Vagina (tissue), 2 donors: ENCODE measurements at regions not wholly inside any gene's neighbourhood (a gene's known extent, or its start where the extent isn't known, plus 50 kb on each side); places are given as distances from the start of the nearest gene placed in this dataset.

ENCODE experiments used
- DNase-seq, 2 donors: peaks; one replicate each; pipeline ENCODE4 v3.0.0-alpha.2; 2017; ENCODE audit errors: extremely low spot score in 2 of 2
- H3K27ac ChIP-seq: fragments of 200-600 bp; sonication (generic); one replicate; pipeline ENCODE4 v1.5.1; 2019
- H3K27me3 ChIP-seq: fragments of 200-600 bp; sonication (generic); one replicate; pipeline ENCODE4 v1.5.1; 2019
- H3K36me3 ChIP-seq, 2 donors: fragments of 200-600 bp; sonication (generic); one replicate each; pipeline ENCODE4 v1.5.1; 2017 to 2019
- H3K4me1 ChIP-seq: fragments of 200-600 bp; sonication (generic); one replicate; pipeline ENCODE4 v1.5.1; 2019
- H3K4me3 ChIP-seq, 2 donors: fragments of 200-600 bp; sonication (generic); 1 replicate in 1 of 2; 2 replicates in 1 of 2; pipeline ENCODE4 v1.5.1; 2016 to 2019
- H3K9me3 ChIP-seq: fragments of 200-600 bp; sonication (generic); one replicate; pipeline ENCODE4 v1.5.1; 2019
- POLR2A ChIP-seq, 2 donors: fragments of 450-650 bp; IDR thresholded peaks; one replicate each; pipeline ENCODE4 v1.6.1; 2017; ENCODE audit warnings: antibody characterized with exemption in 2 of 2, mild to moderate bottlenecking in 2 of 2, moderate library complexity in 2 of 2
- POLR2AphosphoS5 ChIP-seq, 2 donors: sonication (generic); formaldehyde crosslinking; IDR thresholded peaks; one replicate each; pipeline ENCODE4 v1.9.0; 2017; ENCODE audit warnings: antibody characterized with exemption in 2 of 2, mild to moderate bottlenecking in 2 of 2, low read depth in 1 of 2; ENCODE audit not compliant: insufficient read depth in 1 of 2
- intact Hi-C: fragments of 100-400 bp; cut with DNase I; formaldehyde crosslinking; loops from one replicate; pipeline ENCODE4 v1.15.1; 2023
- TF ChIP-seq, protein P1 (sequence below), 3 experiments: fragments of 450-650 bp in 2 of 3; fragments of 200-600 bp in 1 of 3; sonication (generic) in 1 of 3; IDR thresholded peaks; one replicate each; pipeline ENCODE4 v1.5.1; 2017 to 2019; ENCODE audit warnings: antibody characterized with exemption in 3 of 3, mild to moderate bottlenecking in 2 of 3, moderate library complexity in 2 of 3

DNA sequence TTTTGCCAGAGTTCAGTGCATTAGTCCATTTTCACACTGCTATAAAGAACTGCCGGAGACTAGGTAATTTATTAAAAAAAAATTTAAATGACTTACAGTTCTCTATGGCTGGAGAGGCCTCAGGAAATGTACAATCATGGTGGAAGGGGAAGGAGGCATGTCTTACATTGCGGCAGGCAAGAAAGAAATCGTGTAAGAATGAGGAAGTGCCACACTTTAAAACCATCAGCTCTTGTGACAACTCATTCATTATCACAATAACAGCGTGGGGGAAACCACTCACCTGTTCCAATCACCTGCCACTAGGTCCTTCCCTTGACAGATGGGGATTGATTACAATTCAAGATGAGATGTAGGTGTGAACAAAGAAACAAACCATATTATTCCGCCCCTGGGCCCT lies 1361.4 kb downstream of the NSUN3 start:
- intact Hi-C loops, result no loop called here
- TF ChIP-seq POLR2A (IDR thresholded peaks at IDR 0.05) (no peak), POLR2AphosphoS5 (IDR thresholded peaks at IDR 0.05; ENCODE audit: insufficient read depth in 1 of 2, low read depth in 1 of 2) (no peak)
- TF ChIP-seq, protein P1, sequence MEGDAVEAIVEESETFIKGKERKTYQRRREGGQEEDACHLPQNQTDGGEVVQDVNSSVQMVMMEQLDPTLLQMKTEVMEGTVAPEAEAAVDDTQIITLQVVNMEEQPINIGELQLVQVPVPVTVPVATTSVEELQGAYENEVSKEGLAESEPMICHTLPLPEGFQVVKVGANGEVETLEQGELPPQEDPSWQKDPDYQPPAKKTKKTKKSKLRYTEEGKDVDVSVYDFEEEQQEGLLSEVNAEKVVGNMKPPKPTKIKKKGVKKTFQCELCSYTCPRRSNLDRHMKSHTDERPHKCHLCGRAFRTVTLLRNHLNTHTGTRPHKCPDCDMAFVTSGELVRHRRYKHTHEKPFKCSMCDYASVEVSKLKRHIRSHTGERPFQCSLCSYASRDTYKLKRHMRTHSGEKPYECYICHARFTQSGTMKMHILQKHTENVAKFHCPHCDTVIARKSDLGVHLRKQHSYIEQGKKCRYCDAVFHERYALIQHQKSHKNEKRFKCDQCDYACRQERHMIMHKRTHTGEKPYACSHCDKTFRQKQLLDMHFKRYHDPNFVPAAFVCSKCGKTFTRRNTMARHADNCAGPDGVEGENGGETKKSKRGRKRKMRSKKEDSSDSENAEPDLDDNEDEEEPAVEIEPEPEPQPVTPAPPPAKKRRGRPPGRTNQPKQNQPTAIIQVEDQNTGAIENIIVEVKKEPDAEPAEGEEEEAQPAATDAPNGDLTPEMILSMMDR (IDR thresholded peaks at IDR 0.05), result no peak

DNA sequence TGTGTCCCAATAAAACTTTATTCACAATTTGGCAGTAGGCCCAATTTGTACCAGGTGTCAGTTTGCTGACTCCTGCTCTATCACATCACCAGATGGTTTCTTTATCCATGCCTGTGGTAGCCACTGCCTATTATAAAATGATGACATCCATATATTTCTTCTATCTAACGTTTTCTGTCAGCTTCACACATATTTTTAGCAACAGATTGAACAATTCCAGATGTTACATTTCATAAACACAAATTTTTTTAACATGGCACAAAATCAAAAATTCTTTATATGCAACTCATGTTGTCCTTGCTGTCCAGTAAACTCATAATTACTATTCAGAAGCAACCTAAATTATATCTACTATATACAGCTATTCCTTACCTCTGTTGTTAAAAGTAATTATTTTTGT lies 1371.6 kb downstream of the NSUN3 start:
- Histone ChIP-seq H3K4me1 (no peaks in the 10 kb centered on the region), H3K9me3 (no peaks in the 10 kb centered on the region), H3K36me3 (no peaks in the 10 kb centered on the region), H3K27me3 (no peaks in the 10 kb centered on the region), H3K4me3 (no peak overlapping the region), H3K27ac (no peak overlapping the region)
- DNase-seq, result no peak
- intact Hi-C loops, result no loop called here
- TF ChIP-seq, protein P1 (IDR thresholded peaks at IDR 0.05), result no peak
- no peak for TF ChIP-seq POLR2AphosphoS5 (IDR thresholded peaks at IDR 0.05; ENCODE audit: insufficient read depth in 1 of 2, low read depth in 1 of 2)
- no peak for TF ChIP-seq POLR2A (IDR thresholded peaks at IDR 0.05)

More for the DNA sequence above, 1361.4 kb downstream of the NSUN3 start:
- no peaks in the 10 kb centered on the region for H3K4me1 ChIP-seq
- no peak overlapping the region for H3K27ac ChIP-seq
- no peak overlapping the region for H3K4me3 ChIP-seq
- H3K9me3 ChIP-seq, result no peaks in the 10 kb centered on the region
- no peaks in the 10 kb centered on the region for H3K36me3 ChIP-seq
- no peak for DNase-seq
- no peaks in the 10 kb centered on the region for H3K27me3 ChIP-seq

DNA sequence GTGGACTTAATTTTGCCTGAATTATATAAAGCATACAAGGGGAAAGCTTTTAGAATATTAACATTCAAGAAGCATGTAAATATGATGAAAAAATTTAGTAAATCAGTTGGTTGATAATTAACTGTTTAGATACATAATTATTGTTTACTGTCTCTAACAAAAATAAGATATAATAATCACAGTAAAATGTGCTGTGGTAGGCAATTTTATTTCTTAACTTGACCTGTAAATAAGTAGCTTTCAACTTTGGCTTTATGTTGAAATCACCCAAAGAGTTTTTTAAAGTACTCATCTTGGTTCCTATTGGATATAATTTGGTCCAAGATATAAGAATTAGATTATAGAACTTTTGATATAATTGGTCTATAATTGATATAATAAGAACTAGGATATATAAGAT lies 1374.5 kb downstream of the NSUN3 start:
- no peak overlapping the region for H3K27ac ChIP-seq
- H3K9me3 ChIP-seq, result no peaks in the 10 kb centered on the region
- no peak for DNase-seq
- no peak overlapping the region for H3K4me3 ChIP-seq
- intact Hi-C loops, result no loop called here
- no peaks in the 10 kb centered on the region for H3K4me1 ChIP-seq
- H3K36me3 ChIP-seq, result no peaks in the 10 kb centered on the region
- TF ChIP-seq, protein P1 (IDR thresholded peaks at IDR 0.05), result no peak
- TF ChIP-seq POLR2A (IDR thresholded peaks at IDR 0.05) (no peak), POLR2AphosphoS5 (IDR thresholded peaks at IDR 0.05; ENCODE audit: insufficient read depth in 1 of 2, low read depth in 1 of 2) (no peak)
- no peaks in the 10 kb centered on the region for H3K27me3 ChIP-seq

DNA sequence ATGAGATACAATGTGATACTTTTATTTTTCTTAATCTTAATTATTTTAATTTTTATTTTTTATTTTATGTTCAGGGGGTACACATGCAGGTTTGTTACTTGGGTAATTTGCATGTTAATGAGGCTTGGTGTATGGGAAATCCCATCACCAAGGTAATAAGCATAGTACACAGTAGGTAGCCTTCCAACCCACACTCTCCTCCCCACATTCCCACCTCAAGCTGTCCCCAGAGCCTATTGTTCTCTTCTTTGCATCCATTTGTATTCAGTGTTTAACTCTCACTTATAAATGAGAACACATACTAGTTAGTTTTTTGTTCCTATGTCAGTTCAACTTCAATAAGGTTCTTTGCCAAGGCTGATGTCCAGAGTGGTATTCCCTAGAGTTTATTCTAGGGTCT lies 1375.4 kb downstream of the NSUN3 start:
- Histone ChIP-seq H3K4me1 (no peaks in the 10 kb centered on the region), H3K27me3 (no peaks in the 10 kb centered on the region), H3K9me3 (no peaks in the 10 kb centered on the region), H3K4me3 (no peak overlapping the region), H3K36me3 (no peaks in the 10 kb centered on the region), H3K27ac (no peak overlapping the region)
- intact Hi-C loops, result no loop called here
- TF ChIP-seq, protein P1 (IDR thresholded peaks at IDR 0.05), result no peak
- TF ChIP-seq POLR2AphosphoS5 (IDR thresholded peaks at IDR 0.05; ENCODE audit: insufficient read depth in 1 of 2, low read depth in 1 of 2) (no peak), POLR2A (IDR thresholded peaks at IDR 0.05) (no peak)
- DNase-seq, result no peak

DNA sequence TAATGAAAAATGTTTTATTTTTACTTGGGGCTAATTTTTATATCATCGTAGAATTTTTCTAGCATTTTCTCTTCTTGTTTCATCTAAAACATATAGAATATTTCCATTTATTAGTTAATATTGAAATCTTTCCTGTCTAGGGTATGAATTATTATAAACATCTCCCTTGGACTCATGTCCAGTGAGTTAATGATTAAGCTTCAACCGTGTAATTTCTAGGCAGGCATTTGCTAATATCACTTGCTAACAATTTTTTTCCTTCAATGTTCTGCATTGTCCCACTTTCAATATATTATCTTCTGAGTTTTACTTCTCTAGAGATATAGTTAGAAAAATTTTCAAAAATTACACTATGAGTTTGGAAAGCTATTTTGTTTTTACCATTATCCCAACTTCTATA lies 1371.6 kb upstream of the EPHA6 start:
- Histone ChIP-seq H3K27ac (no peak overlapping the region), H3K4me1 (no peaks in the 10 kb centered on the region), H3K36me3 (no peaks in the 10 kb centered on the region), H3K27me3 (no peaks in the 10 kb centered on the region), H3K9me3 (no peaks in the 10 kb centered on the region), H3K4me3 (no peak overlapping the region)
- TF ChIP-seq, protein P1 (IDR thresholded peaks at IDR 0.05), result no peak
- intact Hi-C loops, result no loop called here
- DNase-seq, result no peak
